Vagina (tissue), 2 donors: ENCODE measurements at regions not wholly inside any gene's neighbourhood (a gene's known extent, or its start where the extent isn't known, plus 50 kb on each side); places are given as distances from the start of the nearest gene placed in this dataset.

ENCODE experiments used
- DNase-seq, 2 donors: peaks; one replicate each; pipeline ENCODE4 v3.0.0-alpha.2; 2017; ENCODE audit errors: extremely low spot score in 2 of 2
- H3K27ac ChIP-seq: fragments of 200-600 bp; sonication (generic); one replicate; pipeline ENCODE4 v1.5.1; 2019
- H3K27me3 ChIP-seq: fragments of 200-600 bp; sonication (generic); one replicate; pipeline ENCODE4 v1.5.1; 2019
- H3K36me3 ChIP-seq, 2 donors: fragments of 200-600 bp; sonication (generic); one replicate each; pipeline ENCODE4 v1.5.1; 2017 to 2019
- H3K4me1 ChIP-seq: fragments of 200-600 bp; sonication (generic); one replicate; pipeline ENCODE4 v1.5.1; 2019
- H3K4me3 ChIP-seq, 2 donors: fragments of 200-600 bp; sonication (generic); 1 replicate in 1 of 2; 2 replicates in 1 of 2; pipeline ENCODE4 v1.5.1; 2016 to 2019
- H3K9me3 ChIP-seq: fragments of 200-600 bp; sonication (generic); one replicate; pipeline ENCODE4 v1.5.1; 2019
- CTCF ChIP-seq, 3 experiments: fragments of 450-650 bp in 2 of 3; fragments of 200-600 bp in 1 of 3; sonication (generic) in 1 of 3; IDR thresholded peaks; one replicate each; pipeline ENCODE4 v1.5.1; 2017 to 2019; ENCODE audit warnings: antibody characterized with exemption in 3 of 3, mild to moderate bottlenecking in 2 of 3, moderate library complexity in 2 of 3
- POLR2A ChIP-seq, 2 donors: fragments of 450-650 bp; IDR thresholded peaks; one replicate each; pipeline ENCODE4 v1.6.1; 2017; ENCODE audit warnings: antibody characterized with exemption in 2 of 2, mild to moderate bottlenecking in 2 of 2, moderate library complexity in 2 of 2
- POLR2AphosphoS5 ChIP-seq, 2 donors: sonication (generic); formaldehyde crosslinking; IDR thresholded peaks; one replicate each; pipeline ENCODE4 v1.9.0; 2017; ENCODE audit warnings: antibody characterized with exemption in 2 of 2, mild to moderate bottlenecking in 2 of 2, low read depth in 1 of 2; ENCODE audit not compliant: insufficient read depth in 1 of 2
- intact Hi-C: fragments of 100-400 bp; cut with DNase I; formaldehyde crosslinking; loops from one replicate; pipeline ENCODE4 v1.15.1; 2023

GRCh38 chr2:195057001-195057400 lies 600.0 kb upstream of the SLC39A10 start:
- Histone ChIP-seq H3K4me3 (no peak overlapping the region), H3K27ac (no peak overlapping the region), H3K27me3 (no peaks in the 10 kb centered on the region), H3K4me1 (no peaks in the 10 kb centered on the region), H3K9me3 (no peaks in the 10 kb centered on the region), H3K36me3 (no peaks in the 10 kb centered on the region)
- intact Hi-C loops, result no loop called here
- no peak for DNase-seq
- TF ChIP-seq CTCF (IDR thresholded peaks at IDR 0.05) (no peak), POLR2AphosphoS5 (IDR thresholded peaks at IDR 0.05; ENCODE audit: insufficient read depth in 1 of 2, low read depth in 1 of 2) (no peak), POLR2A (IDR thresholded peaks at IDR 0.05) (no peak)

- DNase-seq, result no peak
- H3K27ac ChIP-seq, result no peak overlapping the region
- H3K36me3 ChIP-seq, result no peaks in the 10 kb centered on the region
- no peak overlapping the region for H3K4me3 ChIP-seq
- TF ChIP-seq POLR2AphosphoS5 (IDR thresholded peaks at IDR 0.05; ENCODE audit: insufficient read depth in 1 of 2, low read depth in 1 of 2) (no peak), POLR2A (IDR thresholded peaks at IDR 0.05) (no peak)
- no peaks in the 10 kb centered on the region for H3K27me3 ChIP-seq
- intact Hi-C loops, result no loop called here
- no peaks in the 10 kb centered on the region for H3K4me1 ChIP-seq
- H3K9me3 ChIP-seq, result no peaks in the 10 kb centered on the region
These were observed 601.0 kb upstream of the SLC39A10 start for GRCh38 chr2:195055996-195056395.

- intact Hi-C loops, result no loop called here
- Histone ChIP-seq H3K9me3 (no peaks in the 10 kb centered on the region), H3K27me3 (no peaks in the 10 kb centered on the region), H3K4me1 (no peaks in the 10 kb centered on the region), H3K36me3 (no peaks in the 10 kb centered on the region), H3K27ac (no peak overlapping the region), H3K4me3 (no peak overlapping the region)
- no peak for DNase-seq
- no peak for TF ChIP-seq POLR2A (IDR thresholded peaks at IDR 0.05)
- TF ChIP-seq POLR2AphosphoS5 (IDR thresholded peaks at IDR 0.05; ENCODE audit: insufficient read depth in 1 of 2, low read depth in 1 of 2), result no peak
- no peak for TF ChIP-seq CTCF (IDR thresholded peaks at IDR 0.05)
These were observed 605.6 kb upstream of the SLC39A10 start for GRCh38 chr2:195051401-195051800.

GRCh38 chr2:195049372-195050031 lies 607.5 kb upstream of the SLC39A10 start:
- Histone ChIP-seq H3K4me3 (no peak overlapping the region), H3K9me3 (no peaks in the 10 kb centered on the region), H3K36me3 (no peaks in the 10 kb centered on the region), H3K27me3 (no peaks in the 10 kb centered on the region), H3K27ac (no peak overlapping the region), H3K4me1 (no peaks in the 10 kb centered on the region)
- intact Hi-C loops, result no loop called here
- DNase-seq, result no peak
- TF ChIP-seq POLR2A (IDR thresholded peaks at IDR 0.05) (no peak), POLR2AphosphoS5 (IDR thresholded peaks at IDR 0.05; ENCODE audit: insufficient read depth in 1 of 2, low read depth in 1 of 2) (no peak), CTCF (IDR thresholded peaks at IDR 0.05) (no peak)

GRCh38 chr2:195047955-195048354 lies 609.1 kb upstream of the SLC39A10 start:
- H3K27ac ChIP-seq, result no peak overlapping the region
- no peak for TF ChIP-seq POLR2A (IDR thresholded peaks at IDR 0.05)
- no peak for TF ChIP-seq POLR2AphosphoS5 (IDR thresholded peaks at IDR 0.05; ENCODE audit: insufficient read depth in 1 of 2, low read depth in 1 of 2)
- no peak for TF ChIP-seq CTCF (IDR thresholded peaks at IDR 0.05)
- intact Hi-C loops, result no loop called here
- H3K27me3 ChIP-seq, result no peaks in the 10 kb centered on the region
- H3K9me3 ChIP-seq, result no peaks in the 10 kb centered on the region
- H3K36me3 ChIP-seq, result no peaks in the 10 kb centered on the region
- no peak for DNase-seq
- no peaks in the 10 kb centered on the region for H3K4me1 ChIP-seq
- H3K4me3 ChIP-seq, result no peak overlapping the region
